ENCODE measurements at regions not wholly inside any gene's neighbourhood (a gene's known extent, or its start where the extent isn't known, plus 50 kb on each side); places are given as distances from the start of the nearest gene placed in this dataset.

DNA sequence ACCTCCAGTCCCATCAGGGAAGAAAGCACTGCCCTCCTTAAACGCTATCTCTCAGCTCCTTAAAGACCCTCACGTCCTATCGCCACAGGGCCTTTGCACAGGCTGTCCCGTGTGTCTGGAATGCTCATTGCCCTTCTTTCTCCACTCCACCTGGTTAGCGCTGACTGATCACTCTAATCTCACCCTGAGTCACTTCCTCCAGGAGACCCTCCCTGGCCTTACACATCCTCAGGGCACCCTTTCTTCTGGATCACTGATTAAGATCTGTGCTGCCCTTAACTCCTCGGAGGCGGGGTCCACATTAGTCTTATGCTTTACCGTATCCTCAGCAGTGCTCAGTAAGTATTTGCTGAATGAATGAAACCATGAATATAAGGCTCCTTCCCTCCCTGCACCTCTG lies 94.7 kb downstream of the SYNE3 start (continued):
- TF ChIP-seq REST (IDR thresholded peaks at IDR 0.05; ENCODE audit: low read depth), result no peak
- TF ChIP-seq YY1 (IDR thresholded peaks at IDR 0.05; ENCODE audit: extremely low read depth, insufficient replicate concordance, low read depth, low read length), result no peak
- no peak for TF ChIP-seq EZH2 (IDR thresholded peaks at IDR 0.05)
- TF ChIP-seq ELF1 (IDR thresholded peaks at IDR 0.05; ENCODE audit: borderline replicate concordance, low read depth), result no peak
- no peak for TF ChIP-seq CTCF (IDR thresholded peaks at IDR 0.05 in 2 of 3, conservative IDR thresholded peaks at IDR 0.05 in 1 of 3; ENCODE audit: borderline replicate concordance in 1 of 3, insufficient read depth in 1 of 3, low read depth in 2 of 3, low read length in 2 of 3)

DNA sequence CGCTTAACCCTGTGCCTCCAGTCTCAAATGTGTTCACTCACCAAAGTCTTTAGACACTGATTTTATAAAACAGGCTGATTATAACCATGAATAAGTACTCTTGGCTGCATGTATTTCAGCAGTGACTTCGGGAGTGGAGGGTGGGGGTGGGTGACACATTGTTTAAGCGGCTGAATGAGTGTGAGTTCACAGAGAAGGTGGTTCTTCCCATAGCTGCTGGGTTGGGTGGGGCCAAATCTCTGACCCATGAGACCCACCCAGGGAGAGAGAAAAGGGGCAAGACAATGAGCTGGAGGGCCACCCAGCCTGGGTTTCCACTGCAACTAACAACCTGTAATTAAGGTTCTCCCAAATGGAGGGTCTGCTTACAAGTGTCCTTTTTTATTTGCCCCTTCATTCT lies 96.4 kb downstream of the SYNE3 start:
- no peaks in the 10 kb centered on the region for H4K20me1 ChIP-seq (ENCODE audit: insufficient read depth)
- H3K36me3 ChIP-seq (ENCODE audit: control insufficient read depth in 1 of 2, insufficient read depth in 2 of 2, low read length in 2 of 2), result no peaks in the 10 kb centered on the region
- ChIA-PET CTCF (no interaction called here), POLR2A (no interaction called here), RAD21 (ENCODE audit: low non-redundant PET in 1 of 2, low total read pairs in 2 of 2, uncharacterized antibody in 2 of 2, unreplicated experiment in 2 of 2) (no interaction called here)
- no peak overlapping the region for H3K27ac ChIP-seq (ENCODE audit: low read depth, low read length)
- H3K4me2 ChIP-seq (ENCODE audit: low read length), result no peak overlapping the region
- no peaks in the 10 kb centered on the region for H3K9me3 ChIP-seq (ENCODE audit: control insufficient read depth in 1 of 2, insufficient read depth in 1 of 2, low read depth in 1 of 2, low read length in 2 of 2)
- H3K27me3 ChIP-seq (ENCODE audit: insufficient read depth, low read length), result no peaks in the 10 kb centered on the region
- peaks cover 0 to 9% of the 10 kb centered on the region in 2 experiments; a peak in 1 of 4 replicates for H3K4me1 ChIP-seq (ENCODE audit: control insufficient read depth in 1 of 2, insufficient read depth in 2 of 2, low read length in 2 of 2)
- H3K9me2 ChIP-seq (ENCODE audit: insufficient read depth), result no peaks in the 10 kb centered on the region
- no peaks in the 10 kb centered on the region for H3K79me2 ChIP-seq (ENCODE audit: insufficient read depth, low read length)
- ATAC-seq (no peak), DNase-seq (ENCODE audit: low read depth, low spot score) (no peak)
- intact Hi-C loops (cut with micrococcal nuclease), result loop anchor here (10.0 kb wide), 1 partner anchor 355 kb away; no protein-coding TSS in a partner anchor
- H3K9ac ChIP-seq (ENCODE audit: low read length), result no peak overlapping the region
- H2AFZ ChIP-seq (ENCODE audit: low read depth, low read length, poor library complexity, severe bottlenecking), result no peak overlapping the region
- no TSS peak for BruUV-seq (replicated peaks)
- no peak overlapping the region for H3K4me3 ChIP-seq (replicated peaks in 1 of 2; ENCODE audit: low read depth in 1 of 2, low read length in 2 of 2)
- no peak for TF ChIP-seq CTCF (IDR thresholded peaks at IDR 0.05 in 2 of 3, conservative IDR thresholded peaks at IDR 0.05 in 1 of 3; ENCODE audit: borderline replicate concordance in 1 of 3, insufficient read depth in 1 of 3, low read depth in 2 of 3, low read length in 2 of 3)
- TF ChIP-seq EGR1 (IDR thresholded peaks at IDR 0.05; ENCODE audit: low read depth), result no peak
- no peak for TF ChIP-seq SP1 (IDR thresholded peaks at IDR 0.05; ENCODE audit: low read depth)
- TF ChIP-seq YY1 (IDR thresholded peaks at IDR 0.05; ENCODE audit: extremely low read depth, insufficient replicate concordance, low read depth, low read length), result no peak
- no peak for TF ChIP-seq POLR2AphosphoS5 (IDR thresholded peaks at IDR 0.05; ENCODE audit: low read depth, low read length)
- TF ChIP-seq JUND (IDR thresholded peaks at IDR 0.05), result no peak
- TF ChIP-seq POLR2A (IDR thresholded peaks at IDR 0.05; ENCODE audit: borderline replicate concordance, extremely low read depth, insufficient read depth, insufficient read length), result no peak
- TF ChIP-seq RAD21 (IDR thresholded peaks at IDR 0.05; ENCODE audit: low read depth), result no peak

Data from HCT116 (cell line).